ENCODE measurements at regions not wholly inside any gene's neighbourhood (a gene's known extent, or its start where the extent isn't known, plus 50 kb on each side); places are given as distances from the start of the nearest gene placed in this dataset.

DNA sequence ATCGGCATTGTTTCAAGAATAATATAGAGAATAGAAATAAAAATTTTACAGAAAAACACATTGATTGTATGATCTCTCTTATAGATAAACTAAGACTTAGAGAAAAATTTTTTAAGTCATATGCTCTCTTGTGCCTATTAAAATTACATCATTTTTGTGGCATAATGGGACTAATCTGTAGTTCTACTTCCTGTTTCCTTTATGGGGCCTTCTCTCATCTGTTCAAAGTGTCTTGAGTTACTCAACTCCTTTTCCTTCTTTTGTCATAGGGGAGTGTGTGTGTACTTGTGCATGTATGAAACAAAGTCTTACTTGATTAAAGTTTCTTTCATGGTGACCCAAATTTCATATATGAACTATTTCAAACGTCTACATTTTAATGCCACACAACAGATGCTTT lies 1448.9 kb upstream of the TENM3 start:
- DNase-seq, result no peak

DNA sequence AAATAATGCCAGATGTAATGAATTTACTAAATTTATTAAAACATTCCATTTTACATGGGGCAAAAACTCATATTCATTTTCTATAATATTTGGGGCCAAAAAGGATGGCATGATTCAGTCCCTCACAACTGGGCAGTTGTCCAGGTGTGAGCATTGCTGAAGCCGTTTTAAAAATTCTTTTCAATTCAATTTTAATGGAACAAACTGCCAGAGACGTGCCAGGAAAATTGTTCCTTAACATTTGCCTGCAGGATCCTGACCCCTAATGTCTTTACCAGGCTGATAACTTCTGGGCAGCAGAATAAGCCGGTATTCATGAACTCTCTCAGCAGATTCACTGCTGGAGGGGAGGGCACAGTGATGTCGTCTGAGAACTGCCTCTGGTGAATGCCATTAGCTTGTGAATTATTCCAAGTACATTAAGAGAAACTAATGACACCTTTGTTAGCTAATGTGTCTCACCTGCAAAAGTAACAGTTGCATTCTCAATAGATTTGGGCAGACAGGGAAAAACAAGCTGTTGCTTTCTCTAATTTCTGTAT lies 1445.1 kb upstream of the TENM3 start:
- no peak for DNase-seq

DNA sequence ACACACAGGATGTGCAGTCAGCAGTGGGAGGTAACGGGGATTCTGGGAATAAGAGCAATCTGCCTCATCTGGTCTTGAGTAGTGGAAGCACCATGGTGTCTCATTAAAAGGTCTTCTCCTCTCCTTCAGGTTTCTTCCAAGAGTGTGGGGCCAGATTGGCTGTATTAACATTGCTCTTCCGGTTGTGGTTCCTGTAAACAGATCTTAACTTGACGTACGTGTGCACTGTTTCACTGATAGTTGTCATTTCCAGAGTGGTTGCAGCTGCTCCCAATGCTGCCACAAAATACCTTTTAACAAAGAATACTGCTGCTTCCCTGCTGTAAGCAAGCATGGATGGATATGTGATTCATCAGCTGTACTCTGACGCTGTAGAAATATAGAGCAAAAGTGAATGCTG lies 1443.4 kb upstream of the TENM3 start:
- no peak for DNase-seq

DNA sequence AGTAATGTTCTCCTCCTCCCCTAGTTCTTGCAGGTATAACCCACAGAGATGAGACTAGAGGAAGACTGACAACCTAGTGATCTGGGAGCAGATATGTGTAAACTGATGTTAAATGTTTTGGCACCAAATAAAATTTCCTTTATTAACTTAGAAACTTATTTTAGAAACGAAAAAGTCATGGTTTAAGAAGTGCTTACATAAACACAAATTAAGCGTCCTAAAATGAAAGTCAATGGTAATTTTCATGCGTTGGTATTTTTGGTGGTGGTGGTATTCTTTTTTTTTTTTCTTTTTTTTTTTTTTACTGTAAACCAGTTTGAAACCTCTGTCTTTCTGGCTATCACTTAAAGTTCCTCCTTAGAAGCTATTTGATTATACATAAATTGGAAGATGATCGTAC lies 1438.1 kb upstream of the TENM3 start:
- DNase-seq, result no peak

DNA sequence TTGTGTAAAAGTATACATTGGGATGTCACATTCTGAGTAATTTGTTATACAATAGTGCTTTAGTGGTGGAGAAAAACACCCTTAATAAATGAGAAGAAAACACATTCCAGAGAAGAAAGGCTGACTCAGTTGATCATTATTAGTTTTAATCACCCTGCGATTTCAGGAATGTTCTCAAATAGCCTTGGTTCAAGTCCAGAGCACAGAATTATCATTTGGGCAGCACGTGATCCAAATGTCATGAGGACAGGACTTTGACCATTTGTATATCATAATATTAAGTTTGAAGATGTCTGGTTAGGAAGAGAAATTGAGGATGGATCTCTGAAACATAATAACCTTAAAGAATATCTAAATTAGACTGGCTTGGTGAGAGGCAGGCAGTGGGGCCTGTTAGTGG lies 1434.3 kb upstream of the TENM3 start:
- no peak for DNase-seq

DNA sequence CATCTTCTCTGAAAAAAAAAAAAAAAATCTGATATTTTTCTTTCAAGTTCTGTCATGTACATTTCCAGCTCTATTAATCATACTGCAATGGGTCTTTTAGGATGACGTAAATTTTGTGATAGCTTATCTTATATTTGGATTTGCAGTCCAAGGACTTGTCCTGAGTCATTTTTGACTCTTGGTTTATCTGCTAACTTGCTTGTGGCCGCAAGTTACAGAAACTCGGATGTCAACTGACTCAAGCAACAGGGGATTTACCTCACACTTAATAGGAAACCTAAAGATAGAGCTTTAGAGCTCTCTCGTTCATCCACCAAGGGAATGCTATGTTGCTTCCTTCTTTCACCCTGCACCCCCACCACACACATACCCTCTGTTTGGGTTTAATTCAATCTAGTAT lies 1433.8 kb upstream of the TENM3 start:
- no peak for DNase-seq

DNA sequence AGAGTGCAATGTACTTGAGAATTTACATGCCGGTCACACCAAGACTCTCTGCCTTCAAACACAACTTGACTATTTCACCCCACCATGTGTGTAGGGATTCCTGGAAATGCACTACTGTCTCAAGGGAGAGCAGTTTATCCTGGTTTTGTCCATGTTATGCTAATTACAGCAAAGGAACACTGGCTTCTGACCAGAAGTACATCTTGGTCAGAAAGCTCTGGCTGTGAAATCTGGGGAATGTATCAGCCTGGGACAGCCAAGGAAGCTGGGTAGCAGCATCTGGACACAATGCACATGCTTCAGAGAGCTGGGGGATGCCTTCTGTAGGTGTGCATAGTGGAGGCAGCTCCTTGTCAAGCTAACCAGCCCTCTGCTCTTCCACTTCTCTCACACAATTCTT lies 1432.6 kb upstream of the TENM3 start:
- DNase-seq, result no peak

DNA sequence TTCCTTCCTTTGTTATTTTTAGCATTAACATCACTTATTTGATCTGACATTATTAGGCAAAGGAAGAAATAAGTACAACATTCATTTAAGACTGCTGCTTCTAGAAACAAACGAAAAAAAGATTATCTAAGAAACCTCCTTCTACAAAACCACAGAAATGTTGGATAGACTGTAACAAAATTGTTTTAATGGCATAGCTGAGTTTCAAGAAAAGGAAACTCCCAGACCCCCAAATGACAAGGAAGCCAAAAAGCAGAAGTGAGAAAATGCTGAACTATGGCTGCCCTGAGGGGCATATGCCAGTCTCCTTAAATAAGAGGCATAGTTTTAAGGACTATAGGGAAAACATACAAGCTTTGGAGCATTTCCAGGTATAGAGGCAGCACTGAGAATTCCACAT lies 1431.6 kb upstream of the TENM3 start:
- no peak for DNase-seq

DNA sequence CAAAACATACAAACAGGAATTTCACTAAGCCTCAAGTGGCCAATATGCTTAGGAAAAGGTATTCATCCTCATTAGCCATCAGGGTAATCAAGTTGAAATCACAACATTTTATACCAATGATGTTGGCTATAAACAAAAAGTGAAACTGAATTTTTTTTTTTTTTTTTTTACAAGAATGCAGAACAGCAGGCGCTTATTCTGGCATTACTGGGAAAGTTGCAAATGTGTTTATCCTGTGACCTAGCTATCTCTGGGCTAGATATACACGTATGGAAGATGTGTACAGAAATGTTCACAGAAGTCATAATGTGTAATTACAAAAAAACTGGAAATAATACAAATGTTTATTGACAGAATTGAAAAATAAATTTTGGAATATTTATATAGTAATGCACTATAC lies 1430.4 kb upstream of the TENM3 start:
- DNase-seq, result no peak

DNA sequence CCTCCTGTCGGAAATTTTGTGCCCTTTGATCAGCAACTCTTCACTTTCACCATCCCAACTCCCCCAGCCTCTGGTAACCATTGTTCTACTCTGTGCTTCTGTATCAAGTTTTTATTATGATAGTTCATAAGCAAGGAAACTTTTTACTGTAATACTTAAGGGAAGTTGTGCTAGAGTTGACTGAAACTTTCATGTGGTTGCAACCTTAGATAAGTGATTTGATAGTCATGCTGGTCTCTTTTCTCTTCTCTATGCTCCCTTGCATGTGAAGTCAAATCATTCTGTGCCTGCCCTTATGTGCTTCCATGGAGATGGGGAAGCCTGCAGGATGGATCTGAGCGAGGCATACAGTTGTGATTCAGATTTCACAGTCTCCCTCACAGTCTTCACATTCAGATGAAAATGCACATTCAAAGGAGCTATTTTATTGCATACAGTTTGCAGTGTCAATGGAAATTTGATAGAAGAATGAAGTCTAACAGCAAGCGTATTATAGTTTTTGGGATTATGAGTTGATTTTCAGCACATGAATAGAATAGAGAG lies 1428.3 kb upstream of the TENM3 start:
- no peak for DNase-seq

DNA sequence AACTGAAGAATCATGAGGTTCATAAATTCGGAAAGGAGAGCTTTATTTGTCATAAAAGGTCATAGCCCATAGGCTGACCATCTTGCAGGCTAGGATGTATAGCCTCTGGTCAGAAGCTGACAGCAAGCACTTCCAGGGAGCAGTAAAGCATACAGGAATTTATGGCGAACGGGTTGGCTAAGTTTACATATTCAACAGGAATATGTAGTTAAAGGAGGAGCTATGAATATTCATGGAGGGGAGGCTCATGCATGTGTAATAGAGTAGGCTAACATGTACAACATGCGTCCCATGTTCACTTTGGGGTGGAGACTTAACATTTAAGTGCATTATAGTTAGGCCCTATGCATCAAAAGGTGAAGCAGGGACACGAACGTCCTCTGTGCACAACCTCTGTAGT lies 1425.7 kb upstream of the TENM3 start:
- no peak for DNase-seq

DNA sequence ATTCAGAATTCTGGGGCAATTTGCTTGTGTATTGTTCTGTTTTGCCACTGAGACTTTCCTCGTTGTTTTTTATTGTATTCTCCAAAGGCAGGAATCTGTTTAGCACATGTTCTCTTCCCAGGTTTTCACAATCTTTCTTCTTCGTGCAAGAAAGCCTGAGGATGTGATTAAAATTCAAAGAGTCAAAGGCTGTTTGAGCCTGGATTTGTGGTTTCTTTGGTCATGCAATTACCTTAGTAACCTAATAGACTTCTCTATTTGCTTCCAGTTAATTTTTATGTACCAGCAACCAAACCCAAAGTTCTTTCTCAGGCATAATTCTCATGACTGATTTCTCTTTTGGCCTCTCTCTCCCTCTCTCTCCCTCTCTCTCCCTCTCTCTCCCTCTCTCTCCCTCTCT lies 1420.1 kb upstream of the TENM3 start:
- no peak for DNase-seq

DNA sequence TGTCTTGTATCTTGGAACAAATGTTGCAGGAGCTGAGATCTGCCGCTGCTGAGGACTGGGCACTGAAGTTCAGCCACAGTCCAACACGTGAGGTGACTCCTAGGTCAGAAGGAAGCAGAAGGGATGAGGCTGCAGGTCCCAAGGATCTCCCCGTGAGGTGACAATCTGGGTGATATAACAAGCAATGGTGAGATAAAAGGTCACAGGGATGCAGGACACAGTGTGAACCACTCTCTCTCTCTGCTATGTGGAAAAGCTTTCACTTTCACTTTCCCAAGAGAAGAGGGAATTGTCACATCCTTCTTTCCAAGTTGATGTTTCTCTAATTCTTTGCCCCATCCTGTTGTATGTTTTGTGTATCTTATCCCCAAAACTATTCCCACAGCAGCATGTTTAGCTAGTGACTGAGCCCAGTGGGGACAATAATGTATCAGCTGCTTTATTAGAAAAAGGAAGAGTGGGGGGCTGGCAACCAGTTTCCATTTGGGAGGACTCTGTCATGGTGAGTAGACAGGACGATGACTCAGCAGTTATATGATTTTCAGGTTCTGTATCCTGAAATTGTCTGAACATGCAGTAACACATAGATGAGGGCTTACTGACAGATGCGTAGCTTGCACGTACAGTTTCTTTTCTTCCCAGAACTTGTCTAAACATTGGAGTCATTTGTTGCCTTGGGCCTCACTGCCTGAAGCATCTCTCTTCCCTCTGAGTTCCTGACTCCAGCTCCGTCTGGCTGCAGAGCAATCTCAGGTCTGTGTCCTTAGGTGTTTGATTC lies 1415.8 kb upstream of the TENM3 start:
- no peak for DNase-seq

DNA sequence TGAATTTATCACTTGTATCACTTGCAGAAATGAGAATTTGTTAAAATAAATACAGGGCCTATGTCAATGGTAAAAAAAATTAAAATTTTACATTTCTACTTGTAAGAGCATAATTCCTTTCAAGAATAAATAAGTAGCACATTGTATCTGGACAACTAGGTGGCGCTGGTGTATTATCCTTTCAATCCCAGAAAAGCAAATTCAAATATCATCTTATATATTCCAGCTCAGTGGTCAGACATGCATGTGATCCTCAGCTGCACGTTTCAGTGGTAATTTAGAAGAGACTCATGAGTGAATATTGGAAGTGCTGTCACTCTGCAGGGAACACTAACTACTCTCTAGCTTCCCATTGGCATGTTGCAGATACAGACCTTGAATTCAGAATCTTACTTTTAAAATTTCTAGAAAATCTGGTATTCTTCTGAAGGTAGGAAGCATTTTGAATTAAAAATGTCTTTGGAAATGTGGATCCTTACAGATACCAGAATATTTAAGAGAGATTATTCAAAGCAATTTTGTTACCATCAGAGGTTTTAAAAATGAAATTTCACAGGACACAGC lies 1414.7 kb upstream of the TENM3 start:
- no peak for DNase-seq

DNA sequence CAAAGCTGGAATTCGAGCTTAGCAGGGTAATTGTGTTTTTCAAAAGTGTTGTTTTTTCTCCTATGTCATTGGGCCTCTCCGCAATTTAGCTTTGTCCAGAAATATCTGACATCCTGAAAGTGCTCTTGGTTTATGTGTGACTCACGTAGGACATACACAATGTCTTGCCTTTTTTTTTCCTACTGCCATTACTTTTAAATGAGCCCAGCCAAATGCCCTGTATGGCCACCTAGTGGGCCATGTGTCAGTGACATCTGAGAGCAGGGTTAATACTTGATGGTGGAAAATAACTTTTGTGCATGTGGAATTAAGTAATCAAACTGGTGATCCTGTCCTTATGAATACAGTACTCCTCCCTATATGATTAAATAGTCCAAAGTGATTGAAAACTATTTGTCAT lies 1411.1 kb upstream of the TENM3 start:
- no peak for DNase-seq

DNA sequence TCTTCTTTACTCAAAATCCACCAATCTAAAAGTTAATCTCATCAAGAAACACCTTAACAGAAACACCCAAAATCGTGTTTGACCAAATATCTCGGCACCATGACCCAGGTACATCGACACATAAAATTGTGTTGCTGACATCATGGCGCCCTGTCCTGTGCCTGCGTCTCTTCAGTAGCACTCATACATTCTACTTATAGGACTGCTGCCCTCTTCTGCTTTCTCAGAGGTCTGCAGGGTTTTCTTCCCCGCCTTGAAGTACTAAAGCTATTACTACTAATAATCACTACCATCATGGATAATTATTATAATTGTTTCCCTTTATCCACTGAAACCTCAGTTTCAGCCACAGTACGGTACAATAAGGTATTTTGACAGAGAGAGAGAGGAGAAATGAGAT lies 1403.1 kb upstream of the TENM3 start:
- no peak for DNase-seq

DNA sequence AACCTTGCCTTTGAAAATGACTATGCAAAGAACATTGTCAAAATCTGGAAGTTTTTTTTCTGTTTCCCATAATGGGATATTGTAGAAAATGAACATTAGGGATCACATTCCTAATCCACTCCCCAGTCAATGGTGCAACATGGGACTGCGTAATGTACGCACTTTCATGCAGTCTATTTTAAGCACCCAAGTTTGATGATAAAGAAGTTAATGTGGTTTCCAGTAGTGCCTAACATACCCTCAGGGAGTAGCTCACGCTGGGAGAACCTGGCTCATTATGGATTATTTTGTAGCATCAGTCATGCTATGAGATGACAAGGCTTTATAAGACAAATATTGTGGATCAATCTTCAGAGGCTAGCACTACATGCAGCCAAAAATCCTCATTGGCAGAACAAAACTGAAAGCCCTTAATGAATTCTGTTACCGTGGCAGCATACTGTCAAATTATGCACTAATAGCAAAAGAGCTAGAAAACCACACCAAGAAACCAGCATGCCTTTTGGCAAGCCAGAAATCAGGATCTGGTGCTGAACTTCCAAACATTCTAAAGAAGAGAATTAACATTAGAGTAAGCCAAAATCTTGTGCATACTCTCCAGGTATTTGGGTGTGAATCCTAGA lies 1392.8 kb upstream of the TENM3 start:
- no peak for DNase-seq

DNA sequence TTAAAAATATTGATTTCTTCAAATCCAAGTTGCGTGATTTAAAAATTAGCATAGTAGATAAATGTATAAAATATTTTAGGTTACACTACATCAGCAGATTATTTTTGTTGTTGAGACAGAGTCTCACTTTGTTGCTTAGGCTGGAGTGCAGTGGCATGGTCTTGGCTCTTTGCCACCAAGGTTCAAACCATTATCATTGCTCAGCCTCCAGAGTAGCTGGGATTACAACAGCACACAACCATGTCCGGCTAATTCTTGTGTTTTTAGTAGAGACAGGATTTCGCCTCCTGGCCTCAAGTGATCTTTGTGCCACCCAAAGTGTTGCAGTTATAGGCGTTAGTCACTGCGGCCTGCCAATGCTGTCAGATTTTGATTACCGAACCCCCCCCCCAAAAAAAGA lies 1390.5 kb upstream of the TENM3 start:
- no peak for DNase-seq

DNA sequence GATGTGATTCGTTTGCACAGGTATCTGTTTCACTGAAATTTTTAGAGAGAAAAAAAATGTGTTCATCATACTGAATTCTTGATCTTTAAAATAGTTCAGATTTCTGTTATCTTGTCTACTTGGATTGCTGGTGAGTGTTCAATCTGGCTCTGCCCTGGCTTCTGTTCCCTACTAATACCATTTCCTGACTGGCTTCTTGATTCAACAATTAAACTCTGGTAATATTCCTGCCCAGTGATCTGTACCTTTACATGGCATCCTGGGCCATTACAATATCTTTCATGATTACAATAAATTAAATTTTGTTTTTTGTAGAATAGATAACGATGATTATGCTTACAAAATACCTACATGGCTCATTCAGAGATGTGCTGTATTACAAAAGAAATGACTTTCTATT lies 1388.0 kb upstream of the TENM3 start:
- DNase-seq, result no peak

DNA sequence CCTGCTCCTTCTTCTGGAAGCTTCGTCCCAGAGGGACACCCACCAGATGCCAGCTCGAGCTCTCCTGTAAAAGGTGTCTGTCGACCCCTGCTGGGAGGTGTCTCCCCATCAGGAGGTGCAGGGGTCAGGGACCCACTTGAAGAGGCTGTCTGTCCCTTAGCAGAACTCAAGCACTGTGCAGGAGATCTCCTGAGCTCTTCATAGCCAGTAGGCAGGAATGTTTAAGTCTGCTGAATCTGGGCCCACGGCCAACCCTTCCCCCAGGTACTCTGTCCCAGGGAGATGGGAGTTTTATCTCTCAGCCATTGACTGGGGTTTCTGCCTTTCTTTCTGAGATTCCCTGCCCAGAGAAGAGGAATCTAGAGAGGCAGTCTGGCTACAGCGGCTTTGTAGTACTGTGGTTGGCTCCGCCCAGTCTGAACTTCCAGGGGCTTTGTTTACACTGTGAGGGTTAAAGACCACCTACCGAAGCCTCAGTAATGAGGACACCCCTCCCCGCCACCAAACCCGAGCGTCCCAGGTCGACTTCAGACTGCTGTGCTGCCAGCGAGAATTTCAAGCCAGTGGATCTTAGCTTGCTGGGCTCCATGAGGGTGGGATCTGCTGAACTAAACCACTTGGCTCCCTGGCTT lies 1383.0 kb upstream of the TENM3 start:
- DNase-seq, result no peak

DNA sequence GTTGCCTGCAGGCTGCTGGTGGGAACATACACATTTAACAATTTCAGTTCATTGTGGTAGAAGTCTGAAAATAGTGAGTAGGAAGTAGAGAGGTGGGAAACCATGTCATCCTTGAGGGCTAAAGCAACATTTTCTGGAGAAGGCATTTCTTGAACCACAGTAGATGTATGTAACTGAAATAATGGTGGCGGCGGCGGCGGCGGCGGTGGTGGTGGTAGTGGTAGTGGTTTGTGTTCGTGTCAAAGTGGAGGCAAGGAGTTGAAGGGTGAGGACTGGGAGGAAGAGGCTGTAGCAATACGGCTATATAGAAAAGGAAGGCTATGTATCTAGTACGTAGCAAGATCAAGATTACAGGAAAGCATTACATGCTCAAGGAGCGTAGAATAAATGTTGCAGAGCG lies 1381.6 kb upstream of the TENM3 start:
- DNase-seq, result no peak

DNA sequence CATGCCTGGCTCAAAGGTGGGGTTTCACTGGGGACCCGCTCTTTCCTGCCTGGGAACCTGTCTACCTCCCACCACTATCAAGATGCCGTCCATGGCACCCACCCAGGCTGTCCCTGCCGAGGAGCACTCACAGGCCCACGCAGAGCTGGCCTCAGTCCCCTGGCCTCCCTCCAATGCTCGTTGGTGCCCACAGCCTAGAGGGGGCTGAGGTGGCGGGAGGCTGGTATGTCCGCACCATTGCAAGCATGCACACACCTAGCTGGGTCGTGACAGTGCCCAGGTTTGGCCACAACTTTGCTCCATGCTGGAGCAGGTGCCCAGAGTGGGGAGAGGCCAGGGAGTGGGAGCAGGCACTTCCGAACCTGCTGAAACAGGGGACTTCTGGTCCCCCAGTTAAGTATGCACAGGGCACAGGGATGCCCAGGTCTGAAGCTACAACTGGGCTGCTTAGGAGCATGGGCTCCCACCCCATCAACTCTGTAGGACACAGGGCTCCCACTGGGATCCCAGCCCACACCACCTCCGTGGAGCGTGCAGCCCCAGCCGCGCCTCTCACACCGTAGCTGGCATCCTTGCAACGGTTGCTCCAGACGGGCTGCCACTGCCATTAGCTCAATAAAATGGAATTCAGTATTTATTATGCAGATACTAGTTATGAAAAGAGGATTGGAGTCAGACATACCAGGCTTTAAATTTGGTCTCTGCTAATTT lies 1376.1 kb upstream of the TENM3 start:
- DNase-seq, result no peak

DNA sequence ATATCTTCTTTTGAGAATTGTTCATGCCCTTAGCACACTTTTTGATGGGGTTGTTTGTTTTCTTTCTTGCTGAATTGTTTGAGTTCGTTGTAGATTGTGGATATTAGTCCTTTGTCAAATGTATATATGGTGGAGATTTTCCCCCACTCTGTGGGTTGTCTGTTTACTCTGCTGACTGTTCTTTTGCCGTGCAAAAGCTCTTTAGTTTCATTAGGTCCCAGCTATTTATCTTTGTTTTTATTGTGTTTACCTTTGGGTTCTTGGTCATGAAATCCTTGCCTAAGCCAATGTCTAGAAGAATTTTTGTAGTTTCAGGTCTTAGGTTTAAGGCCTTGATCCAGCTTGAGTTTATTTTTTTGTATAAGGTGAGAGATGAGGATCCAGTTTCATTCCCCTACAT lies 1372.6 kb upstream of the TENM3 start:
- DNase-seq, result no peak
